ENCODE measurements at regions not wholly inside any gene's neighbourhood (a gene's known extent, or its start where the extent isn't known, plus 50 kb on each side); places are given as distances from the start of the nearest gene placed in this dataset.

GRCh38 chr18:64663086-64663485 lies 514.2 kb upstream of the LINC00305 start:
- H3K27me3 ChIP-seq (ENCODE audit: control insufficient read depth in 1 of 2, insufficient read depth in 2 of 2, low read length in 2 of 2) = no peaks in the 10 kb centered on the region
- H3K9me3 ChIP-seq (ENCODE audit: control insufficient read depth in 2 of 2, insufficient read depth in 1 of 2, low read depth in 1 of 2, low read length in 1 of 2) = no peaks in the 10 kb centered on the region
- 76 to 89% methylated on average over 2 of the region's 2 CpGs for WGBS, 2 donors
- H3K36me3 ChIP-seq (ENCODE audit: control insufficient read depth in 2 of 2, insufficient read depth in 2 of 2, low read length in 1 of 2) = no peaks in the 10 kb centered on the region
- H3K4me1 ChIP-seq (ENCODE audit: control insufficient read depth in 2 of 2, insufficient read depth in 2 of 2, low read length in 1 of 2) = no peaks in the 10 kb centered on the region
- H3K4me3 ChIP-seq (ENCODE audit: low read depth in 1 of 2, low read length in 2 of 2) = no peak overlapping the region
- H3K27ac ChIP-seq (ENCODE audit: low read depth in 2 of 2, low read length in 1 of 2) = no peak overlapping the region

- no peak overlapping the region for H3K27ac ChIP-seq (ENCODE audit: low read depth in 2 of 2, low read length in 1 of 2)
- 36 to 48% methylated on average over 4 of the region's 4 CpGs for WGBS, 2 donors
- H3K36me3 ChIP-seq (ENCODE audit: control insufficient read depth in 2 of 2, insufficient read depth in 2 of 2, low read length in 1 of 2) = no peaks in the 10 kb centered on the region
- H3K27me3 ChIP-seq (ENCODE audit: control insufficient read depth in 1 of 2, insufficient read depth in 2 of 2, low read length in 2 of 2) = no peaks in the 10 kb centered on the region
- no peaks in the 10 kb centered on the region for H3K9me3 ChIP-seq (ENCODE audit: control insufficient read depth in 2 of 2, insufficient read depth in 1 of 2, low read depth in 1 of 2, low read length in 1 of 2)
- no peaks in the 10 kb centered on the region for H3K4me1 ChIP-seq (ENCODE audit: control insufficient read depth in 2 of 2, insufficient read depth in 2 of 2, low read length in 1 of 2)
- H3K4me3 ChIP-seq (ENCODE audit: low read depth in 1 of 2, low read length in 2 of 2) = no peak overlapping the region
Observed at GRCh38 chr18:64659196-64659595, 510.3 kb upstream of the LINC00305 start.

DNA sequence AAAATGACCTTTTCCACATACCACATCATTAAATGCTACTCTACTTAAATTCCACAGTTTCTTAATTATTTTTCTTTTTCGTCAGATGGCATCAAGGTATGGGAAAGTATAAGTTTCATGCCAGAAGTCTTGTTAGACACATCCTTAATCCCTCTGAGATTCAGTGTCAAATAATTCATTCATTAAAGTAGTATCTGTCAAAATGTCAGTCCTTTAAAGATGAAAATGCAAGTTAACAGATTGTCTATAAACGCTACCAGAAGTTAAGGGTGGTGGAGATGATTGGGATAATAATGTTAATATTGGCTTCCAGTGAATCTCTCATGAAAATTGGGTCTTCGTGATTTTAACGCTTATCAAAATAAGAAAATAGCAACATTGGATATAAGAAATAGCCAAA lies 504.2 kb upstream of the LINC00305 start:
- Histone ChIP-seq H3K4me3 (ENCODE audit: low read depth in 1 of 2, low read length in 2 of 2) (no peak overlapping the region), H3K9me3 (ENCODE audit: control insufficient read depth in 2 of 2, insufficient read depth in 1 of 2, low read depth in 1 of 2, low read length in 1 of 2) (no peaks in the 10 kb centered on the region), H3K27ac (ENCODE audit: low read depth in 2 of 2, low read length in 1 of 2) (no peak overlapping the region), H3K4me1 (ENCODE audit: control insufficient read depth in 2 of 2, insufficient read depth in 2 of 2, low read length in 1 of 2) (no peaks in the 10 kb centered on the region), H3K36me3 (ENCODE audit: control insufficient read depth in 2 of 2, insufficient read depth in 2 of 2, low read length in 1 of 2) (no peaks in the 10 kb centered on the region), H3K27me3 (ENCODE audit: control insufficient read depth in 1 of 2, insufficient read depth in 2 of 2, low read length in 2 of 2) (no peaks in the 10 kb centered on the region)
- 55 to 60% methylated on average over 4 of the region's 4 CpGs for WGBS, 2 donors

DNA sequence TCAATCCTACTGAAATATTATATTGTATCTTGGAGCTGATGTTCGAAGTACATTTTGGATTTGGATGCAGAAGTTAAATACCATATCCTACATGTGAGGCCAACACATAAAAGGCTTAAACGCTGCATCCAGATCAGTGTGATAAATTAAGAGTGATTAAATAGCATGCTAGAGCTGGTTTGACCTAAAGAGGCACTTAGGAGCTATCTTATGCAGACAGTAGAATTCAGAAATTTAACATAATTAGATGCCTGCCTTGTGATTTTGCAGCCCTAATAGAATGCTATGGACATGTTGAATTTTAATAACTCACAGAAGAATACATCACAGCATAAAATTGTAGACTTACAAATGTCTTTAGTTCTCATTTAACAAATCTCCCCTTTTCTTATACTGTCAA lies 501.2 kb upstream of the LINC00305 start:
- WGBS, 2 donors = 56 to 66% methylated on average over 2 of the region's 2 CpGs
- no peaks in the 10 kb centered on the region for H3K27me3 ChIP-seq (ENCODE audit: control insufficient read depth in 1 of 2, insufficient read depth in 2 of 2, low read length in 2 of 2)
- no peaks in the 10 kb centered on the region for H3K36me3 ChIP-seq (ENCODE audit: control insufficient read depth in 2 of 2, insufficient read depth in 2 of 2, low read length in 1 of 2)
- H3K4me1 ChIP-seq (ENCODE audit: control insufficient read depth in 2 of 2, insufficient read depth in 2 of 2, low read length in 1 of 2) = no peaks in the 10 kb centered on the region
- H3K27ac ChIP-seq (ENCODE audit: low read depth in 2 of 2, low read length in 1 of 2) = no peak overlapping the region
- H3K4me3 ChIP-seq (ENCODE audit: low read depth in 1 of 2, low read length in 2 of 2) = no peak overlapping the region
- H3K9me3 ChIP-seq (ENCODE audit: control insufficient read depth in 2 of 2, insufficient read depth in 1 of 2, low read depth in 1 of 2, low read length in 1 of 2) = peaks cover 3% of the 10 kb centered on the region in 2 donors

- 86 to 93% methylated on average over 5 of the region's 5 CpGs for WGBS, 2 donors
Observed at GRCh38 chr18:64645753-64646152, 496.9 kb upstream of the LINC00305 start.

DNA sequence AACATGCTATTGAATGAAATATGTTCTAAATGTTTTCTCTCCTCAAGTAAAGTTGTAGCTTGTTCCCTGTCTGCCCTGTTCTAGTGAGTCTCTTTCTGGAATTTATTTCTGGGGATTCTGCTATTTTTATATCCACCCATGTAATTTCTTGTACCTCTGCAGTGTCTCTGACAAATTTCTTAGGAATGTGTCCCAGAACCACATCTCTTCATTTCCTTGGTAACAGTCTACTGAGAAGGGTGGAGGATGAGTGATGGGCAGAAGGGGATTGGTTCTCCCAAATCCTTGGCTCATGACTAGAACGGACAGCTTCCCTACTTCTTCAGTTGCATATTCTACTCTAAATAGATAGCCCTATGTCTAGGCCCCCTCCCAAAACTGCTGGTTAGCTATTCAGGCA lies 490.6 kb upstream of the LINC00305 start:
- H3K36me3 ChIP-seq (ENCODE audit: control insufficient read depth in 2 of 2, insufficient read depth in 2 of 2, low read length in 1 of 2) = no peaks in the 10 kb centered on the region
- H3K27me3 ChIP-seq (ENCODE audit: control insufficient read depth in 1 of 2, insufficient read depth in 2 of 2, low read length in 2 of 2) = no peaks in the 10 kb centered on the region
- WGBS, 2 donors = 84 to 88% methylated on average over 1 of the region's 1 CpG
- H3K4me1 ChIP-seq (ENCODE audit: control insufficient read depth in 2 of 2, insufficient read depth in 2 of 2, low read length in 1 of 2) = no peaks in the 10 kb centered on the region
- no peak overlapping the region for H3K27ac ChIP-seq (ENCODE audit: low read depth in 2 of 2, low read length in 1 of 2)
- H3K9me3 ChIP-seq (ENCODE audit: control insufficient read depth in 2 of 2, insufficient read depth in 1 of 2, low read depth in 1 of 2, low read length in 1 of 2) = peaks cover 0 to 3% of the 10 kb centered on the region in 2 donors
- no peak overlapping the region for H3K4me3 ChIP-seq (ENCODE audit: low read depth in 1 of 2, low read length in 2 of 2)

More at GRCh38 chr18:64645753-64646152, 496.9 kb upstream of the LINC00305 start:
- no peaks in the 10 kb centered on the region for H3K27me3 ChIP-seq (ENCODE audit: control insufficient read depth in 1 of 2, insufficient read depth in 2 of 2, low read length in 2 of 2)
- no peak overlapping the region for H3K4me3 ChIP-seq (ENCODE audit: low read depth in 1 of 2, low read length in 2 of 2)
- peaks cover 3 to 6% of the 10 kb centered on the region in 2 donors for H3K9me3 ChIP-seq (ENCODE audit: control insufficient read depth in 2 of 2, insufficient read depth in 1 of 2, low read depth in 1 of 2, low read length in 1 of 2)
- H3K27ac ChIP-seq (ENCODE audit: low read depth in 2 of 2, low read length in 1 of 2) = no peak overlapping the region
- H3K36me3 ChIP-seq (ENCODE audit: control insufficient read depth in 2 of 2, insufficient read depth in 2 of 2, low read length in 1 of 2) = no peaks in the 10 kb centered on the region
- no peaks in the 10 kb centered on the region for H3K4me1 ChIP-seq (ENCODE audit: control insufficient read depth in 2 of 2, insufficient read depth in 2 of 2, low read length in 1 of 2)

GRCh38 chr18:64620971-64621560 lies 472.2 kb upstream of the LINC00305 start:
- Histone ChIP-seq H3K4me1 (ENCODE audit: control insufficient read depth in 2 of 2, insufficient read depth in 2 of 2, low read length in 1 of 2) (no peaks in the 10 kb centered on the region), H3K36me3 (ENCODE audit: control insufficient read depth in 2 of 2, insufficient read depth in 2 of 2, low read length in 1 of 2) (no peaks in the 10 kb centered on the region), H3K27me3 (ENCODE audit: control insufficient read depth in 1 of 2, insufficient read depth in 2 of 2, low read length in 2 of 2) (no peaks in the 10 kb centered on the region), H3K9me3 (ENCODE audit: control insufficient read depth in 2 of 2, insufficient read depth in 1 of 2, low read depth in 1 of 2, low read length in 1 of 2) (no peaks in the 10 kb centered on the region), H3K27ac (ENCODE audit: low read depth in 2 of 2, low read length in 1 of 2) (no peak overlapping the region), H3K4me3 (ENCODE audit: low read depth in 1 of 2, low read length in 2 of 2) (no peak overlapping the region)
- 86 to 87% methylated on average over 3 of the region's 3 CpGs for WGBS, 2 donors

GRCh38 chr18:64618390-64618789 lies 469.5 kb upstream of the LINC00305 start:
- Histone ChIP-seq H3K36me3 (ENCODE audit: control insufficient read depth in 2 of 2, insufficient read depth in 2 of 2, low read length in 1 of 2) (no peaks in the 10 kb centered on the region), H3K4me1 (ENCODE audit: control insufficient read depth in 2 of 2, insufficient read depth in 2 of 2, low read length in 1 of 2) (no peaks in the 10 kb centered on the region), H3K4me3 (ENCODE audit: low read depth in 1 of 2, low read length in 2 of 2) (no peak overlapping the region), H3K27me3 (ENCODE audit: control insufficient read depth in 1 of 2, insufficient read depth in 2 of 2, low read length in 2 of 2) (no peaks in the 10 kb centered on the region), H3K9me3 (ENCODE audit: control insufficient read depth in 2 of 2, insufficient read depth in 1 of 2, low read depth in 1 of 2, low read length in 1 of 2) (no peaks in the 10 kb centered on the region), H3K27ac (ENCODE audit: low read depth in 2 of 2, low read length in 1 of 2) (no peak overlapping the region)
- 57 to 70% methylated on average over 1 of the region's 1 CpG for WGBS, 2 donors

- H3K27ac ChIP-seq (ENCODE audit: low read depth in 2 of 2, low read length in 1 of 2) = no peak overlapping the region
- H3K4me1 ChIP-seq (ENCODE audit: control insufficient read depth in 2 of 2, insufficient read depth in 2 of 2, low read length in 1 of 2) = no peaks in the 10 kb centered on the region
- no peaks in the 10 kb centered on the region for H3K36me3 ChIP-seq (ENCODE audit: control insufficient read depth in 2 of 2, insufficient read depth in 2 of 2, low read length in 1 of 2)
- no peaks in the 10 kb centered on the region for H3K27me3 ChIP-seq (ENCODE audit: control insufficient read depth in 1 of 2, insufficient read depth in 2 of 2, low read length in 2 of 2)
- 46% methylated on average over 1 of the region's 1 CpG for WGBS, 2 donors
- H3K4me3 ChIP-seq (ENCODE audit: low read depth in 1 of 2, low read length in 2 of 2) = no peak overlapping the region
- H3K9me3 ChIP-seq (ENCODE audit: control insufficient read depth in 2 of 2, insufficient read depth in 1 of 2, low read depth in 1 of 2, low read length in 1 of 2) = no peaks in the 10 kb centered on the region
Observed at GRCh38 chr18:64615021-64615420, 466.1 kb upstream of the LINC00305 start.

GRCh38 chr18:64614446-64614845 lies 465.6 kb upstream of the LINC00305 start:
- Histone ChIP-seq H3K27ac (ENCODE audit: low read depth in 2 of 2, low read length in 1 of 2) (no peak overlapping the region), H3K27me3 (ENCODE audit: control insufficient read depth in 1 of 2, insufficient read depth in 2 of 2, low read length in 2 of 2) (no peaks in the 10 kb centered on the region), H3K4me1 (ENCODE audit: control insufficient read depth in 2 of 2, insufficient read depth in 2 of 2, low read length in 1 of 2) (no peaks in the 10 kb centered on the region), H3K4me3 (ENCODE audit: low read depth in 1 of 2, low read length in 2 of 2) (no peak overlapping the region), H3K9me3 (ENCODE audit: control insufficient read depth in 2 of 2, insufficient read depth in 1 of 2, low read depth in 1 of 2, low read length in 1 of 2) (no peaks in the 10 kb centered on the region), H3K36me3 (ENCODE audit: control insufficient read depth in 2 of 2, insufficient read depth in 2 of 2, low read length in 1 of 2) (no peaks in the 10 kb centered on the region)
- WGBS, 2 donors = 82 to 90% methylated on average over 1 of the region's 1 CpG

Data from esophagus (tissue), 2 donors.